DOHH2 (cell line): ENCODE measurements at regions not wholly inside any gene's neighbourhood (a gene's known extent, or its start where the extent isn't known, plus 50 kb on each side); places are given as distances from the start of the nearest gene placed in this dataset.

ENCODE experiments used
- H3F3A ChIP-seq: fragments of 200-600 bp; sonication (generic), shearing (Covaris generic); 2 replicates; pipeline ENCODE4 v1.6.0; 2016; ENCODE audit warnings: antibody characterized with exemption, mild to moderate bottlenecking; ENCODE audit not compliant: control insufficient read depth, insufficient read depth
- H3K27ac ChIP-seq: fragments of 200-600 bp; sonication (generic); 2 replicates; pipeline ENCODE4 v1.5.1; 2014; ENCODE audit warnings: low read depth, mild to moderate bottlenecking, low read length, moderate library complexity
- H3K27me3 ChIP-seq: fragments of 200-600 bp; sonication (generic); 2 replicates; pipeline ENCODE4 v1.6.1; 2014; ENCODE audit warnings: mild to moderate bottlenecking, low read length, mixed read lengths; ENCODE audit not compliant: control insufficient read depth
- H3K36me3 ChIP-seq: fragments of 200-600 bp; sonication (generic); 2 replicates; pipeline ENCODE4 v1.6.1; 2014; ENCODE audit warnings: mild to moderate bottlenecking, low read length, moderate library complexity, mixed read lengths; ENCODE audit not compliant: control insufficient read depth
- H3K4me1 ChIP-seq: fragments of 200-600 bp; sonication (generic); 2 replicates; pipeline ENCODE4 v1.6.1; 2014; ENCODE audit warnings: mild to moderate bottlenecking, low read length, mixed read lengths; ENCODE audit not compliant: control insufficient read depth
- H3K4me2 ChIP-seq: fragments of 200-600 bp; sonication (generic); 2 replicates; pipeline ENCODE4 v1.6.0; 2014; ENCODE audit warnings: mild to moderate bottlenecking, low read length, moderate library complexity
- H3K4me3 ChIP-seq: fragments of 200-600 bp; sonication (generic); 2 replicates; pipeline ENCODE4 v1.5.1; 2014; ENCODE audit warnings: mild to moderate bottlenecking, low read length, mixed read lengths
- H3K79me2 ChIP-seq: fragments of 200-600 bp; sonication (generic); 2 replicates; pipeline ENCODE4 v1.6.1; 2014; ENCODE audit warnings: mild to moderate bottlenecking, low read length, mixed read lengths; ENCODE audit not compliant: control insufficient read depth
- H3K9me2 ChIP-seq: fragments of 200-600 bp; sonication (generic); replicated peaks from 2 replicates; pipeline ENCODE4 v1.6.1; 2014; ENCODE audit warnings: mild to moderate bottlenecking, low read length, mixed read lengths; ENCODE audit not compliant: control insufficient read depth
- H3K9me3 ChIP-seq: fragments of 200-600 bp; sonication (generic); 2 replicates; pipeline ENCODE4 v1.6.1; 2014; ENCODE audit warnings: antibody characterized with exemption, low read length, mixed read lengths; ENCODE audit not compliant: control insufficient read depth, insufficient read depth
- H4K20me1 ChIP-seq: fragments of 200-600 bp; sonication (generic); 2 replicates; pipeline ENCODE4 v1.6.0; 2014; ENCODE audit warnings: low read depth, mild to moderate bottlenecking, antibody characterized with exemption, low read length, moderate library complexity; ENCODE audit not compliant: control insufficient read depth, insufficient read depth
- EZH2phosphoT487 ChIP-seq: fragments of 200-600 bp; sonication (generic); IDR thresholded peaks from 2 replicates; pipeline ENCODE4 v1.6.1; 2017; ENCODE audit warnings: borderline replicate concordance, mild to moderate bottlenecking, antibody characterized with exemption, low read length, moderate library complexity, mixed read lengths
- TF ChIP-seq, protein P1 (sequence below): fragments of 200-600 bp; sonication (generic); IDR thresholded peaks from one replicate; pipeline ENCODE4 v1.5.1; 2014; ENCODE audit warnings: antibody characterized with exemption, mild to moderate bottlenecking, low read depth, low read length; ENCODE audit not compliant: poor library complexity, severe bottlenecking

DNA sequence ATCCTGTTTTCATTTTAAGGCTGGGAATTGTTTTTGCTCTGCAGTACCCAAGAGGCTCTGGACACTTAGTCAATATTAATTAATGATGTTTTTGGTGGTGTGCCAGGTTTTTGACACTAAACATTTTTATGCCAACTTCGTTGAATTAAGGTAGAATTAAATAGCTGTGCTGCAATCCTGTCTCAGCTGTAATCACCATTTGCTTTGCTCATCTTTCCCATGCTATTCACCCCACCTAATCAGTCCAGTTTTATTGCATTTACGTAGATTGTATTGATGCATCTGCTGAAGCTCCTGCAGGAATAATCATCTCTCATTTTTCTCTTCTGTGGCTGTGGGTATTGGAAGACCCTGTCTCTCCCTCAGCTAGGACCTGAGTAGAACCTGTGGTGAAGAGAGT, 52.6 kb upstream of the TRUB1 start:
- Histone ChIP-seq H3K27me3 (no peaks in the 10 kb centered on the region), H3K4me2 (no peak overlapping the region), H3K27ac (no peak overlapping the region), H3F3A (no peaks in the 10 kb centered on the region), H3K79me2 (no peaks in the 10 kb centered on the region), H3K9me3 (no peaks in the 10 kb centered on the region), H3K4me1 (no peaks in the 10 kb centered on the region), H3K4me3 (no peak overlapping the region), H3K36me3 (no peaks in the 10 kb centered on the region), H3K9me2 (no peaks in the 10 kb centered on the region), H4K20me1 (no peaks in the 10 kb centered on the region)
- TF ChIP-seq, protein P1, sequence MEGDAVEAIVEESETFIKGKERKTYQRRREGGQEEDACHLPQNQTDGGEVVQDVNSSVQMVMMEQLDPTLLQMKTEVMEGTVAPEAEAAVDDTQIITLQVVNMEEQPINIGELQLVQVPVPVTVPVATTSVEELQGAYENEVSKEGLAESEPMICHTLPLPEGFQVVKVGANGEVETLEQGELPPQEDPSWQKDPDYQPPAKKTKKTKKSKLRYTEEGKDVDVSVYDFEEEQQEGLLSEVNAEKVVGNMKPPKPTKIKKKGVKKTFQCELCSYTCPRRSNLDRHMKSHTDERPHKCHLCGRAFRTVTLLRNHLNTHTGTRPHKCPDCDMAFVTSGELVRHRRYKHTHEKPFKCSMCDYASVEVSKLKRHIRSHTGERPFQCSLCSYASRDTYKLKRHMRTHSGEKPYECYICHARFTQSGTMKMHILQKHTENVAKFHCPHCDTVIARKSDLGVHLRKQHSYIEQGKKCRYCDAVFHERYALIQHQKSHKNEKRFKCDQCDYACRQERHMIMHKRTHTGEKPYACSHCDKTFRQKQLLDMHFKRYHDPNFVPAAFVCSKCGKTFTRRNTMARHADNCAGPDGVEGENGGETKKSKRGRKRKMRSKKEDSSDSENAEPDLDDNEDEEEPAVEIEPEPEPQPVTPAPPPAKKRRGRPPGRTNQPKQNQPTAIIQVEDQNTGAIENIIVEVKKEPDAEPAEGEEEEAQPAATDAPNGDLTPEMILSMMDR, result no peak
- no peak for TF ChIP-seq EZH2phosphoT487
